Breast epithelium (tissue), 3 donors: ENCODE measurements at regions not wholly inside any gene's neighbourhood (a gene's known extent, or its start where the extent isn't known, plus 50 kb on each side); places are given as distances from the start of the nearest gene placed in this dataset.
"Not testable (repeated sequence)": the region's sequence is repeated elsewhere in the genome, so short reads cannot be mapped to it uniquely, and the experiment has no call there.

Source experiments
- CTCF ChIP-seq, 3 donors: fragments of 450-650 bp; IDR thresholded peaks; one replicate each; pipeline ENCODE4 v1.5.1; 2016 to 2017; ENCODE audit warnings: antibody characterized with exemption in 3 of 3, mild to moderate bottlenecking in 3 of 3, moderate library complexity in 3 of 3
- POLR2A ChIP-seq: fragments of 450-650 bp; IDR thresholded peaks from one replicate; pipeline ENCODE4 v1.6.1; 2016; ENCODE audit warnings: antibody characterized with exemption, mild to moderate bottlenecking, moderate library complexity
- POLR2AphosphoS5 ChIP-seq, 3 donors: sonication (generic); formaldehyde crosslinking; IDR thresholded peaks; one replicate each; pipeline ENCODE4 v1.6.1; 2017; ENCODE audit warnings: antibody characterized with exemption in 3 of 3

DNA sequence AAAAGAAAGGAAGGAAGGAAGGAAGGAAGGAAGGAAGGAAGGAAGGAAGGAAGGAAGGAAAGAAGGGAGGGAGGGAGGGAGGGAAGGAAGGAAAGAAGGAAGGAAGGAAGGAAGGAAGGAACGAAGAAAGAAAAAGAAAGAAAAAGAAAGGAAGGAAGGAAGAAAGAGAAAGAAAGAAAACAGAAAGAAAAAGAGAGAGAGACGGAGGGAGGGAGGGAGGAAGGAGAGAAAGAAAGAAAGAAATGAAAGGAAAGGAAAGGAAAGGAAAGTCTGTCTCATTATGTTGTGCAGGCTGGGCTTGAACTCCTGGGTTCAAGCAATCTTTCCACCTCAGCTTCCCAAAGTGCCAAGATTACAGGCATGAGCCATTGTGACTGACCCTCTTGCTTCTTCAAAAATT is 118.9 kb downstream of the ADSS2 start:
- not testable (repeated sequence) for TF ChIP-seq POLR2AphosphoS5 (IDR thresholded peaks at IDR 0.05); CTCF (IDR thresholded peaks at IDR 0.05); POLR2A
